SK-N-SH (cell line): ENCODE measurements at regions not wholly inside any gene's neighbourhood (a gene's known extent, or its start where the extent isn't known, plus 50 kb on each side); places are given as distances from the start of the nearest gene placed in this dataset.
A peak's percentile ranks its signal among the peaks of the same experiment; 100 is the strongest.

Source experiments
- CTCF ChIA-PET: fragments of 300-600, 350-600 bp; formaldehyde crosslinking; extraction: SDS; loops from one replicate; lab custom pipeline; 2021; lab: Yijun Ruan, JAX
- POLR2A ChIA-PET: fragments of 350-600 bp; sonication (Branson Sonifier 250); formaldehyde crosslinking; extraction: SDS; loops from one replicate; lab custom pipeline; 2020; ENCODE audit warnings: antibody characterized with exemption, inconsistent platforms; lab: Yijun Ruan, JAX
- DNase-seq: peaks from one replicate; pipeline ENCODE4 v3.0.0; 2012
- H2AFZ ChIP-seq: fragments of 200-600 bp; sonication (generic); 2 replicates; pipeline ENCODE4 v1.8.1; 2016; ENCODE audit warnings: antibody characterized with exemption, mild to moderate bottlenecking, low read depth
- H3F3A ChIP-seq: fragments of 200-600 bp; sonication (generic); replicated peaks from 2 replicates; pipeline ENCODE3; 2016; ENCODE audit warnings: antibody characterized with exemption, mild to moderate bottlenecking; ENCODE audit not compliant: insufficient read depth
- H3K27ac ChIP-seq, 2 experiments: fragments of 200-500 bp in 1 of 2; fragments of 200-600 bp in 1 of 2; sonication (Bioruptor generic) in 1 of 2; sonication (generic), shearing (Covaris generic) in 1 of 2; 2 replicates each; pipeline versions ENCODE4 v1.5.1 to v1.6.1; 2014 to 2016; ENCODE audit warnings: low read depth in 2 of 2, inconsistent platforms in 1 of 2, low read length in 1 of 2, mild to moderate bottlenecking in 1 of 2, mixed read lengths in 1 of 2
- H3K27me3 ChIP-seq: fragments of 200-600 bp; sonication (generic), shearing (Covaris generic); 2 replicates; pipeline ENCODE4 v1.6.1; 2016; ENCODE audit warnings: mixed run types; ENCODE audit not compliant: insufficient read depth
- H3K36me3 ChIP-seq, 2 experiments: fragments of 200-500 bp in 1 of 2; fragments of 200-600 bp in 1 of 2; sonication (Bioruptor generic) in 1 of 2; sonication (generic) in 1 of 2; replicated peaks in 1 of 2; 2 replicates each; pipeline versions ENCODE3 to v1.5.1; 2014 to 2016; ENCODE audit warnings: low read length in 1 of 2, mild to moderate bottlenecking in 1 of 2; ENCODE audit not compliant: insufficient read depth in 2 of 2, control insufficient read depth in 1 of 2
- H3K4me1 ChIP-seq, 2 experiments: fragments of 200-500 bp in 1 of 2; fragments of 200-600 bp in 1 of 2; sonication (Bioruptor generic) in 1 of 2; sonication (generic), shearing (Covaris generic) in 1 of 2; 2 replicates each; pipeline versions ENCODE4 v1.5.1 to v1.6.1; 2014 to 2016; ENCODE audit warnings: low read depth in 1 of 2, low read length in 1 of 2, mixed run types in 1 of 2; ENCODE audit not compliant: insufficient read depth in 2 of 2, control insufficient read depth in 1 of 2
- H3K4me2 ChIP-seq: fragments of 200-600 bp; sonication (generic), shearing (Covaris generic); 2 replicates; pipeline ENCODE4 v1.6.1; 2017; ENCODE audit warnings: mixed run types
- H3K4me3 ChIP-seq, 2 experiments: fragments of 200-500 bp in 1 of 2; fragments of 200-600 bp in 1 of 2; sonication (Bioruptor generic) in 1 of 2; sonication (generic), shearing (Covaris generic) in 1 of 2; 2 replicates each; pipeline versions ENCODE4 v1.5.1 to v1.8.1; 2014 to 2016; ENCODE audit warnings: low read depth in 2 of 2, inconsistent platforms in 1 of 2, low read length in 1 of 2, mild to moderate bottlenecking in 1 of 2, mixed read lengths in 1 of 2, moderate library complexity in 1 of 2
- H3K79me2 ChIP-seq: fragments of 200-600 bp; sonication (generic); 2 replicates; pipeline ENCODE4 v1.8.1; 2017; ENCODE audit warnings: mild to moderate bottlenecking; ENCODE audit not compliant: insufficient read depth
- H3K9ac ChIP-seq: fragments of 200-600 bp; sonication (generic); 2 replicates; pipeline ENCODE4 v1.6.1; 2017; ENCODE audit warnings: mixed run types
- H3K9me2 ChIP-seq: fragments of 200-600 bp; sonication (generic); 2 replicates; pipeline ENCODE4 v1.6.1; 2017; ENCODE audit warnings: mixed run types
- H3K9me3 ChIP-seq: fragments of 200-600 bp; sonication (generic); 2 replicates; pipeline ENCODE4 v1.6.1; 2017; ENCODE audit warnings: mixed run types, mild to moderate bottlenecking, moderate library complexity
- H4K20me1 ChIP-seq: fragments of 200-600 bp; sonication (generic); 2 replicates; pipeline ENCODE4 v1.6.1; 2017; ENCODE audit warnings: mild to moderate bottlenecking, mixed run types; ENCODE audit not compliant: insufficient read depth
- CTCF ChIP-seq: fragments of 200-600 bp; sonication (generic); IDR thresholded peaks from 2 replicates; pipeline ENCODE4 v1.6.1; 2017; ENCODE audit warnings: antibody characterized with exemption, mild to moderate bottlenecking, moderate library complexity
- EP300 ChIP-seq, 2 experiments: IDR thresholded peaks; 2 replicates each; pipeline versions ENCODE4 v1.4.0 to v1.6.1; 2012; ENCODE audit warnings: borderline replicate concordance in 1 of 2, low read depth in 1 of 2, low read length in 1 of 2
- EZH2phosphoT487 ChIP-seq: fragments of 200-600 bp; sonication (generic); IDR thresholded peaks from 2 replicates; pipeline ENCODE4 v1.6.1; 2017; ENCODE audit warnings: low read depth, mixed run types, mild to moderate bottlenecking, antibody characterized with exemption, moderate library complexity, borderline replicate concordance
- GABPA ChIP-seq: IDR thresholded peaks from 2 replicates; pipeline ENCODE4 v1.4.0; 2012; ENCODE audit warnings: low read depth, mild to moderate bottlenecking
- JUND ChIP-seq: IDR thresholded peaks from 2 replicates; pipeline ENCODE4 v1.4.0; 2012
- MEF2A ChIP-seq: IDR thresholded peaks from 2 replicates; pipeline ENCODE4 v1.4.0; 2012; ENCODE audit warnings: low read depth, borderline replicate concordance
- RAD21 ChIP-seq: IDR thresholded peaks from 2 replicates; pipeline ENCODE4 v1.6.1; 2012; ENCODE audit warnings: mild to moderate bottlenecking, low read length
- RCOR1 ChIP-seq: fragments of 150-350 bp; IDR thresholded peaks from 2 replicates; pipeline ENCODE4 v1.6.1; 2017; ENCODE audit warnings: antibody characterized with exemption, low read length
- SIN3A ChIP-seq: IDR thresholded peaks from 2 replicates; pipeline ENCODE4 v1.6.1; 2012; ENCODE audit warnings: low read depth, mild to moderate bottlenecking, low read length, moderate library complexity, borderline replicate concordance
- SMC3 ChIP-seq: IDR thresholded peaks from 2 replicates; pipeline ENCODE4 v1.6.1; 2012; ENCODE audit warnings: low read depth, low read length, improper control_type of control experiment
- TCF12 ChIP-seq: IDR thresholded peaks from 2 replicates; pipeline ENCODE4 v1.4.0; 2012
- USF1 ChIP-seq: IDR thresholded peaks from 2 replicates; pipeline ENCODE4 v1.4.0; 2012; ENCODE audit warnings: low read depth, borderline replicate concordance
- USF2 ChIP-seq: fragments of 150-350 bp; IDR thresholded peaks from 2 replicates; pipeline ENCODE4 v1.6.1; 2017; ENCODE audit warnings: antibody characterized with exemption, low read length, low read depth, borderline replicate concordance
- WGBS: methylation state at CpG from one replicate; pipeline ENCODE4 v1.1.6; 2017; ENCODE audit warnings: low lambda C conversion rate; 5-methylcytosine and 5-hydroxymethylcytosine counted together

- Histone ChIP-seq H3K9me3 (no peaks in the 10 kb centered on the region), H3K27ac (no peak overlapping the region), H3K4me2 (no peak overlapping the region), H4K20me1 (no peaks in the 10 kb centered on the region), H3K79me2 (no peaks in the 10 kb centered on the region), H3F3A (no peaks in the 10 kb centered on the region), H3K9ac (no peak overlapping the region), H3K9me2 (no peaks in the 10 kb centered on the region), H3K36me3 (no peaks in the 10 kb centered on the region), H2AFZ (no peak overlapping the region), H3K27me3 (no peaks in the 10 kb centered on the region), H3K4me3 (no peak overlapping the region), H3K4me1 (no peaks in the 10 kb centered on the region; a peak in 2 of 4 replicates)
- 100% methylated on average over 1 of the region's 1 CpG for WGBS
- CTCF ChIA-PET, result interaction anchor here (0.9 to 8.3 kb wide), 16 partner anchors 10 to 1103 kb away, joined by 3 to 109 read pairs (median 4); no protein-coding TSS in a partner anchor
- DNase-seq, result no peak
- POLR2A ChIA-PET, result no interaction called here
- TF ChIP-seq RCOR1, result no peak
- no peak for TF ChIP-seq GABPA
- no peak for TF ChIP-seq SIN3A
- no peak for TF ChIP-seq EZH2phosphoT487
- TF ChIP-seq MEF2A, result no peak
- no peak for TF ChIP-seq JUND
- no peak for TF ChIP-seq USF1
- no peak for TF ChIP-seq EP300 (IDR thresholded peaks at IDR 0.05; ENCODE audit: borderline replicate concordance in 1 of 2, low read depth in 1 of 2, low read length in 1 of 2)
- no peak for TF ChIP-seq TCF12
Observed at GRCh38 chr12:29072631-29073030, 76.4 kb upstream of the FAR2 start.

- Histone ChIP-seq H3K27ac (no peak overlapping the region), H3K4me3 (no peak overlapping the region), H3K4me1 (no peaks in the 10 kb centered on the region; a peak in 2 of 4 replicates), H3K27me3 (no peaks in the 10 kb centered on the region), H3F3A (no peaks in the 10 kb centered on the region), H3K79me2 (no peaks in the 10 kb centered on the region), H2AFZ (no peak overlapping the region; the same call in 1 of the 2 replicates), H3K4me2 (no peak overlapping the region), H3K36me3 (no peaks in the 10 kb centered on the region), H3K9ac (no peak overlapping the region), H3K9me3 (no peaks in the 10 kb centered on the region), H4K20me1 (no peaks in the 10 kb centered on the region), H3K9me2 (no peaks in the 10 kb centered on the region)
- ChIA-PET POLR2A (no interaction called here), CTCF (interaction anchor here (0.6 to 8.3 kb wide), 25 partner anchors 8 to 1104 kb away, joined by 3 to 109 read pairs (median 4); no protein-coding TSS in a partner anchor)
- TF ChIP-seq MEF2A (no peak), CTCF (peak; percentile 71), USF2 (no peak), RAD21 (peak; percentile 83), SMC3 (peak; percentile 72), EZH2phosphoT487 (no peak)
- 37% methylated on average over 3 of the region's 3 CpGs for WGBS
- peak; percentile 42 for DNase-seq
Observed at GRCh38 chr12:29073631-29074239, 75.3 kb upstream of the FAR2 start.
